ENCODE measurements at regions not wholly inside any gene's neighbourhood (a gene's known extent, or its start where the extent isn't known, plus 50 kb on each side); places are given as distances from the start of the nearest gene placed in this dataset.

DNA sequence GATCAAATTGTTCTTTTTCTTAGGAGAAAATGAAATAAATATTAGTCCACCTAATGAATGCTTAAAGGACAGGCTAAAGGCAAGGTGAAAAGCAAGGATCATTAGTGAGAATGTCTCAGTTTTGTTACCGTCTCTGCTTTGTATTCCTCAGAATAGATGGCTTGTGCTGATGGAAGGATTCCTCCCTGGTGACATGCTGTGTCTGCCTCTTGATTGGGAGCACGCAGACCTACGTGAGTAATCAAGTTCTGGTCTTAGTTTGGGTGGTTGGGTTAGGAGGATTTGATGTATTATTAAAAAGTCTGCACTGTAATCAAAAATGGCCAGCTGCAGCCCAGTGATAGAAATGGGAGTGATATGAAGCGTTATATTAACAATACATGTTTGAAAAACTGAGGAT is 78.8 kb upstream of the RTL1 start:
- Histone ChIP-seq H3K79me2 (ENCODE audit: insufficient read depth, low read length) (no peaks in the 10 kb centered on the region), H3K9me3 (ENCODE audit: low read length) (no peaks in the 10 kb centered on the region), H3K27ac (ENCODE audit: extremely low read length, insufficient read depth, low read length) (no peak overlapping the region), H3K4me3 (replicated peaks in 1 of 3; ENCODE audit: insufficient read depth in 1 of 3, low read depth in 2 of 3, low read length in 3 of 3) (no peak overlapping the region), H3K36me3 (replicated peaks in 1 of 2; ENCODE audit: control insufficient read depth in 1 of 2, insufficient read depth in 2 of 2, low read length in 2 of 2) (no peaks in the 10 kb centered on the region), H3K4me2 (ENCODE audit: low read depth, low read length) (no peak overlapping the region), H4K20me1 (ENCODE audit: insufficient read depth, low read length) (no peaks in the 10 kb centered on the region), H3K4me1 (ENCODE audit: insufficient read depth, low read length) (no peaks in the 10 kb centered on the region), H3K9ac (ENCODE audit: insufficient read depth, low read depth, low read length) (no peak overlapping the region), H3K27me3 (ENCODE audit: control insufficient read depth in 1 of 2, insufficient read depth in 2 of 2, low read length in 2 of 2) (no peaks in the 10 kb centered on the region), H2AFZ (ENCODE audit: low read length) (no peak overlapping the region)
- FAIRE-seq (no peak), DNase-seq (ENCODE audit: low spot score) (no peak), ATAC-seq (no peak)
- intact Hi-C loops (cut with micrococcal nuclease; ENCODE audit: unreplicated experiment), result no loop called here
- 22% methylated on average over 4 of the region's 4 CpGs for WGBS (ENCODE audit: low lambda C conversion rate)
- ChIA-PET POLR2A (no interaction called here), CTCF (ENCODE audit: low intra/inter-chr PET ratio, low total read pairs) (no interaction called here)
- BruUV-seq (replicated peaks), result no TSS peak
- in situ Hi-C loops (cut with HindIII; ENCODE audit: extremely low pct_ligation_motif_present, low pct_unique_long_range_greater_than_20kb), result no loop called here
- TF ChIP-seq ZNF776 (CRISPR knock-in tag; IDR thresholded peaks at IDR 0.05), result no peak
- TF ChIP-seq TEF (CRISPR knock-in tag; IDR thresholded peaks at IDR 0.05), result no peak
- no peak for TF ChIP-seq ZSCAN5A (CRISPR knock-in tag; IDR thresholded peaks at IDR 0.05; ENCODE audit: borderline replicate concordance)
- no peak for TF ChIP-seq GTF3A (CRISPR knock-in tag; conservative IDR thresholded peaks at IDR 0.05)
- TF ChIP-seq, protein P1, sequence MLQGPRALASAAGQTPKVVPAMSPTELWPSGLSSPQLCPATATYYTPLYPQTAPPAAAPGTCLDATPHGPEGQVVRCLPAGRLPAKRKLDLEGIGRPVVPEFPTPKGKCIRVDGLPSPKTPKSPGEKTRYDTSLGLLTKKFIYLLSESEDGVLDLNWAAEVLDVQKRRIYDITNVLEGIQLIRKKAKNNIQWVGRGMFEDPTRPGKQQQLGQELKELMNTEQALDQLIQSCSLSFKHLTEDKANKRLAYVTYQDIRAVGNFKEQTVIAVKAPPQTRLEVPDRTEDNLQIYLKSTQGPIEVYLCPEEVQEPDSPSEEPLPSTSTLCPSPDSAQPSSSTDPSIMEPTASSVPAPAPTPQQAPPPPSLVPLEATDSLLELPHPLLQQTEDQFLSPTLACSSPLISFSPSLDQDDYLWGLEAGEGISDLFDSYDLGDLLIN (CRISPR knock-in tag; IDR thresholded peaks at IDR 0.05; ENCODE audit: borderline replicate concordance), result no peak
- no peak for TF ChIP-seq ZBTB21 (CRISPR knock-in tag; IDR thresholded peaks at IDR 0.05)
- TF ChIP-seq TEAD3 (CRISPR knock-in tag; optimal IDR thresholded peaks at IDR 0.05; ENCODE audit: borderline replicate concordance), result no peak
